ENCODE measurements at regions not wholly inside any gene's neighbourhood (a gene's known extent, or its start where the extent isn't known, plus 50 kb on each side); places are given as distances from the start of the nearest gene placed in this dataset.

GRCh38 chr4:3818371-3818770 lies 52.2 kb downstream of the ADRA2C start:
- no peak for DNase-seq (ENCODE audit: low read depth, low spot score)

GRCh38 chr4:3819210-3819919 lies 53.2 kb downstream of the ADRA2C start:
- no peak for DNase-seq (ENCODE audit: low read depth, low spot score)

- no peak for DNase-seq (ENCODE audit: low read depth, low spot score)
Measured at GRCh38 chr4:3820016-3820805, 54.0 kb downstream of the ADRA2C start.

GRCh38 chr4:3820806-3821579 lies 54.8 kb downstream of the ADRA2C start:
- no peak for DNase-seq (ENCODE audit: low read depth, low spot score)

- no peak for DNase-seq (ENCODE audit: low read depth, low spot score)
Measured at GRCh38 chr4:3821580-3822229, 55.5 kb downstream of the ADRA2C start.

GRCh38 chr4:3822230-3822947 lies 56.2 kb downstream of the ADRA2C start:
- DNase-seq (ENCODE audit: low read depth, low spot score): no peak

GRCh38 chr4:3823496-3824341 lies 57.5 kb downstream of the ADRA2C start:
- no peak for DNase-seq (ENCODE audit: low read depth, low spot score)

- DNase-seq (ENCODE audit: low read depth, low spot score): no peak
Measured at GRCh38 chr4:3824521-3825270, 58.5 kb downstream of the ADRA2C start.

- no peak for DNase-seq (ENCODE audit: low read depth, low spot score)
Measured at GRCh38 chr4:3825530-3825929, 59.3 kb downstream of the ADRA2C start.

- DNase-seq (ENCODE audit: low read depth, low spot score): no peak
Measured at GRCh38 chr4:3826247-3827172, 60.3 kb downstream of the ADRA2C start.

GRCh38 chr4:3827616-3828492 lies 61.7 kb downstream of the ADRA2C start:
- no peak for DNase-seq (ENCODE audit: low read depth, low spot score)

GRCh38 chr4:3828546-3828945 lies 62.4 kb downstream of the ADRA2C start:
- DNase-seq (ENCODE audit: low read depth, low spot score): no peak

- DNase-seq (ENCODE audit: low read depth, low spot score): no peak
Measured at GRCh38 chr4:3829211-3829955, 63.2 kb downstream of the ADRA2C start.

- no peak for DNase-seq (ENCODE audit: low read depth, low spot score)
Measured at GRCh38 chr4:3829956-3830773, 64.0 kb downstream of the ADRA2C start.

GRCh38 chr4:3830774-3831528 lies 64.8 kb downstream of the ADRA2C start:
- DNase-seq (ENCODE audit: low read depth, low spot score): no peak
